Stomach (tissue), 4 donors: ENCODE measurements at regions not wholly inside any gene's neighbourhood (a gene's known extent, or its start where the extent isn't known, plus 50 kb on each side); places are given as distances from the start of the nearest gene placed in this dataset.

ENCODE experiments used
- CTCF ChIP-seq, 7 experiments: fragments of 450-650 bp in 4 of 7; fragments of 200-600 bp in 3 of 7; sonication (generic) in 3 of 7; IDR thresholded peaks; one replicate each; pipeline ENCODE4 v1.5.1; 2016 to 2019; ENCODE audit warnings: antibody characterized with exemption in 7 of 7, control low read depth in 2 of 7, mild to moderate bottlenecking in 1 of 7
- EP300 ChIP-seq: sonication (generic); formaldehyde crosslinking; IDR thresholded peaks from one replicate; pipeline ENCODE4 v1.6.1; 2017; ENCODE audit warnings: antibody characterized with exemption
- POLR2A ChIP-seq, 4 donors: fragments of 450-650 bp; IDR thresholded peaks; one replicate each; pipeline ENCODE4 v1.6.1; 2016; ENCODE audit warnings: antibody characterized with exemption in 4 of 4, control low read depth in 2 of 4, mild to moderate bottlenecking in 1 of 4, moderate library complexity in 1 of 4
- POLR2AphosphoS5 ChIP-seq, 3 donors: sonication (generic); formaldehyde crosslinking; IDR thresholded peaks; one replicate each; pipeline ENCODE4 v1.6.1; 2016; ENCODE audit warnings: antibody characterized with exemption in 3 of 3

GRCh38 chr10:9819756-9820494 lies 1197.7 kb upstream of the CELF2 start:
- TF ChIP-seq CTCF (IDR thresholded peaks at IDR 0.05) (no peak), POLR2A (IDR thresholded peaks at IDR 0.05) (no peak), EP300 (no peak), POLR2AphosphoS5 (IDR thresholded peaks at IDR 0.05) (no peak)
